Gastrocnemius medialis (tissue), 4 donors: ENCODE measurements at regions not wholly inside any gene's neighbourhood (a gene's known extent, or its start where the extent isn't known, plus 50 kb on each side); places are given as distances from the start of the nearest gene placed in this dataset.

ENCODE experiments used
- POLR2A ChIP-seq, 2 donors: fragments of 450-650 bp; IDR thresholded peaks; one replicate each; pipeline ENCODE4 v1.6.1; 2017; ENCODE audit warnings: antibody characterized with exemption in 2 of 2, mild to moderate bottlenecking in 2 of 2, moderate library complexity in 2 of 2
- TF ChIP-seq, protein P1 (sequence below), 5 experiments: fragments of 450-650 bp in 3 of 5; fragments of 200-600 bp in 2 of 5; sonication (generic) in 2 of 5; IDR thresholded peaks in 4 of 5; conservative IDR thresholded peaks in 1 of 5; 1 replicate in 4 of 5; 2 replicates in 1 of 5; pipeline ENCODE4 v1.5.1; 2016 to 2019; ENCODE audit warnings: antibody characterized with exemption in 5 of 5, mild to moderate bottlenecking in 3 of 5, moderate library complexity in 3 of 5

DNA sequence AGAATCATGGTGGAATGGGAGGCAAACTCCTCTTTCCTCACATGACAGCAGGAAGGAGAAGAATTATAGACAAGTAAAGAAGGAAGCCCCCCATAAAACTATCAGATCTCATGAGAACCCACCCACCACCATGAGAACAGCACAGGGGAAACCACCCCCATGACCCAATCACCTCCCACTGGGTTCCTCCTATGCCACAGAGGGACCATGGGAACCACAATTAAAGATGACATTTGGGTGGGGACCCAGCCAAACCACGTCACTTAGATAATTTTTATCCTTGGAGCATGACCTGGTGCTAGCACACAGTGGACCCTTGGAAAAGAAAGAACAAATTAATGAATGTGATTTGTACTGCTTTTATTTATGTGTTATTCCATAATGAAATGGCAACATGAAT, 188.6 kb upstream of the NCKAP5 start:
- TF ChIP-seq, protein P1, sequence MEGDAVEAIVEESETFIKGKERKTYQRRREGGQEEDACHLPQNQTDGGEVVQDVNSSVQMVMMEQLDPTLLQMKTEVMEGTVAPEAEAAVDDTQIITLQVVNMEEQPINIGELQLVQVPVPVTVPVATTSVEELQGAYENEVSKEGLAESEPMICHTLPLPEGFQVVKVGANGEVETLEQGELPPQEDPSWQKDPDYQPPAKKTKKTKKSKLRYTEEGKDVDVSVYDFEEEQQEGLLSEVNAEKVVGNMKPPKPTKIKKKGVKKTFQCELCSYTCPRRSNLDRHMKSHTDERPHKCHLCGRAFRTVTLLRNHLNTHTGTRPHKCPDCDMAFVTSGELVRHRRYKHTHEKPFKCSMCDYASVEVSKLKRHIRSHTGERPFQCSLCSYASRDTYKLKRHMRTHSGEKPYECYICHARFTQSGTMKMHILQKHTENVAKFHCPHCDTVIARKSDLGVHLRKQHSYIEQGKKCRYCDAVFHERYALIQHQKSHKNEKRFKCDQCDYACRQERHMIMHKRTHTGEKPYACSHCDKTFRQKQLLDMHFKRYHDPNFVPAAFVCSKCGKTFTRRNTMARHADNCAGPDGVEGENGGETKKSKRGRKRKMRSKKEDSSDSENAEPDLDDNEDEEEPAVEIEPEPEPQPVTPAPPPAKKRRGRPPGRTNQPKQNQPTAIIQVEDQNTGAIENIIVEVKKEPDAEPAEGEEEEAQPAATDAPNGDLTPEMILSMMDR (IDR thresholded peaks at IDR 0.05 in 4 of 5, conservative IDR thresholded peaks at IDR 0.05 in 1 of 5): no peak
- TF ChIP-seq POLR2A (IDR thresholded peaks at IDR 0.05): no peak
